ENCODE measurements at regions not wholly inside any gene's neighbourhood (a gene's known extent, or its start where the extent isn't known, plus 50 kb on each side); places are given as distances from the start of the nearest gene placed in this dataset.

GRCh38 chr2:54382601-54383000, 73.5 kb upstream of the SPTBN1 start:
- BruUV-seq (replicated peaks), result no TSS peak
- H3K4me3 ChIP-seq (ENCODE audit: low read depth, low read length, poor library complexity, severe bottlenecking), result no peak overlapping the region
- no peaks in the 10 kb centered on the region for H3K9me3 ChIP-seq (ENCODE audit: low read depth, low read length, poor library complexity, severe bottlenecking)
- H3K36me3 ChIP-seq (ENCODE audit: insufficient read depth, low read length, poor library complexity, severe bottlenecking), result no peaks in the 10 kb centered on the region
- no peaks in the 10 kb centered on the region for H3K27me3 ChIP-seq (replicated peaks; ENCODE audit: insufficient read depth, low read depth, low read length, poor library complexity)
- TF ChIP-seq EZH2 (IDR thresholded peaks at IDR 0.05; ENCODE audit: borderline replicate concordance, low read depth, low read length, poor library complexity, severe bottlenecking) (no peak), CTCF (conservative IDR thresholded peaks at IDR 0.05; ENCODE audit: low read depth, low read length) (no peak)
- CTCF ChIA-PET, result no interaction called here
- H3K27ac ChIP-seq (ENCODE audit: low read depth, low read length, poor library complexity, severe bottlenecking), result no peak overlapping the region
- intact Hi-C loops (cut with micrococcal nuclease; ENCODE audit: unreplicated experiment), result no loop called here
- no peaks in the 10 kb centered on the region for H3K4me1 ChIP-seq (ENCODE audit: insufficient read depth, low read length, poor library complexity, severe bottlenecking)
- DNase-seq (ENCODE audit: low spot score), result no peak
- POLR2A ChIA-PET (ENCODE audit: low non-redundant PET), result no interaction called here

GRCh38 chr2:54384301-54385203, 71.6 kb upstream of the SPTBN1 start:
- DNase-seq (ENCODE audit: low spot score), result no peak

GRCh38 chr2:54385271-54385670, 70.9 kb upstream of the SPTBN1 start:
- TF ChIP-seq CTCF (conservative IDR thresholded peaks at IDR 0.05; ENCODE audit: low read depth, low read length) (no peak), EZH2 (IDR thresholded peaks at IDR 0.05; ENCODE audit: borderline replicate concordance, low read depth, low read length, poor library complexity, severe bottlenecking) (no peak)
- ChIA-PET POLR2A (ENCODE audit: low non-redundant PET) (no interaction called here), CTCF (no interaction called here)
- Histone ChIP-seq H3K4me1 (ENCODE audit: insufficient read depth, low read length, poor library complexity, severe bottlenecking) (no peaks in the 10 kb centered on the region), H3K27ac (ENCODE audit: low read depth, low read length, poor library complexity, severe bottlenecking) (no peak overlapping the region), H3K36me3 (ENCODE audit: insufficient read depth, low read length, poor library complexity, severe bottlenecking) (no peaks in the 10 kb centered on the region), H3K9me3 (ENCODE audit: low read depth, low read length, poor library complexity, severe bottlenecking) (no peaks in the 10 kb centered on the region), H3K4me3 (ENCODE audit: low read depth, low read length, poor library complexity, severe bottlenecking) (no peak overlapping the region), H3K27me3 (replicated peaks; ENCODE audit: insufficient read depth, low read depth, low read length, poor library complexity) (no peaks in the 10 kb centered on the region)
- intact Hi-C loops (cut with micrococcal nuclease; ENCODE audit: unreplicated experiment), result no loop called here
- BruUV-seq (replicated peaks), result no TSS peak
- DNase-seq (ENCODE audit: low spot score), result no peak

More at GRCh38 chr2:54384301-54385203, 71.6 kb upstream of the SPTBN1 start:
- Histone ChIP-seq H3K9me3 (ENCODE audit: low read depth, low read length, poor library complexity, severe bottlenecking) (no peaks in the 10 kb centered on the region), H3K27ac (ENCODE audit: low read depth, low read length, poor library complexity, severe bottlenecking) (no peak overlapping the region), H3K4me1 (ENCODE audit: insufficient read depth, low read length, poor library complexity, severe bottlenecking) (no peaks in the 10 kb centered on the region), H3K27me3 (replicated peaks; ENCODE audit: insufficient read depth, low read depth, low read length, poor library complexity) (no peaks in the 10 kb centered on the region), H3K4me3 (ENCODE audit: low read depth, low read length, poor library complexity, severe bottlenecking) (no peak overlapping the region), H3K36me3 (ENCODE audit: insufficient read depth, low read length, poor library complexity, severe bottlenecking) (no peaks in the 10 kb centered on the region)
- BruUV-seq (replicated peaks), result no TSS peak
- POLR2A ChIA-PET (ENCODE audit: low non-redundant PET), result no interaction called here
- CTCF ChIA-PET, result no interaction called here
- intact Hi-C loops (cut with micrococcal nuclease; ENCODE audit: unreplicated experiment), result no loop called here
- TF ChIP-seq CTCF (conservative IDR thresholded peaks at IDR 0.05; ENCODE audit: low read depth, low read length) (no peak), EZH2 (IDR thresholded peaks at IDR 0.05; ENCODE audit: borderline replicate concordance, low read depth, low read length, poor library complexity, severe bottlenecking) (no peak)
